GM13976 (cell line): ENCODE measurements at regions not wholly inside any gene's neighbourhood (a gene's known extent, or its start where the extent isn't known, plus 50 kb on each side); places are given as distances from the start of the nearest gene placed in this dataset.

Experiments used
- DNase-seq: peaks from one replicate; pipeline ENCODE4 v3.0.0; 2012; ENCODE audit warnings: low spot score
- CTCF ChIP-seq: IDR thresholded peaks from 2 replicates; pipeline ENCODE4 v1.5.1; 2012; ENCODE audit warnings: borderline replicate concordance, mild to moderate bottlenecking; ENCODE audit not compliant: insufficient read depth; ENCODE audit errors: extremely low read depth, missing control alignments, control extremely low read depth
- in situ Hi-C: fragments of 300-500 bp; cut with MboI; formaldehyde crosslinking; loops from one replicate; pipeline ENCODE4 v1.12.0; 2022; ENCODE audit warnings: low sequenced_read_pairs, mixed read lengths, inconsistent platforms; ENCODE audit not compliant: unreplicated experiment

- no peak for DNase-seq
- peak; percentile 12 for TF ChIP-seq CTCF
- in situ Hi-C loops: no loop called here
Observed at GRCh38 chr7:88357294-88357693, 50.6 kb upstream of the STEAP4 start.
